Skin of body (tissue), 1 donor: ENCODE measurements at regions not wholly inside any gene's neighbourhood (a gene's known extent, or its start where the extent isn't known, plus 50 kb on each side); places are given as distances from the start of the nearest gene placed in this dataset.

Experiments used
- DNase-seq: peaks from one replicate; lab custom pipeline; 2025; lab: John Stamatoyannopoulos, UW

- DNase-seq: no peak
These were observed 455.5 kb downstream of the CCSER2 start for GRCh38 chr10:84783909-84784308.

GRCh38 chr10:84784749-84785148 is 456.4 kb downstream of the CCSER2 start:
- no peak for DNase-seq

GRCh38 chr10:84789026-84789425 is 460.6 kb downstream of the CCSER2 start:
- DNase-seq: no peak

GRCh38 chr10:84798312-84798711 is 469.9 kb downstream of the CCSER2 start:
- DNase-seq: no peak

GRCh38 chr10:84801156-84801555 is 472.8 kb downstream of the CCSER2 start:
- DNase-seq: no peak

GRCh38 chr10:84801916-84802315 is 473.5 kb downstream of the CCSER2 start:
- no peak for DNase-seq

- no peak for DNase-seq
These were observed 476.8 kb downstream of the CCSER2 start for GRCh38 chr10:84805149-84805548.

GRCh38 chr10:84811113-84811512 is 482.7 kb downstream of the CCSER2 start:
- no peak for DNase-seq

GRCh38 chr10:84818961-84819360 is 490.6 kb downstream of the CCSER2 start:
- no peak for DNase-seq

GRCh38 chr10:84820120-84820519 is 491.7 kb downstream of the CCSER2 start:
- no peak for DNase-seq

- no peak for DNase-seq
These were observed 492.2 kb downstream of the CCSER2 start for GRCh38 chr10:84820596-84820995.

- no peak for DNase-seq
These were observed 494.7 kb downstream of the CCSER2 start for GRCh38 chr10:84822931-84823630.

- no peak for DNase-seq
These were observed 496.1 kb downstream of the CCSER2 start for GRCh38 chr10:84824525-84824924.

- no peak for DNase-seq
These were observed 496.9 kb downstream of the CCSER2 start for GRCh38 chr10:84825330-84825729.

GRCh38 chr10:84826704-84827103 is 498.3 kb downstream of the CCSER2 start:
- DNase-seq: no peak

- no peak for DNase-seq
These were observed 500.7 kb downstream of the CCSER2 start for GRCh38 chr10:84829131-84829530.

GRCh38 chr10:84837041-84837812 is 508.8 kb downstream of the CCSER2 start:
- DNase-seq: no peak

GRCh38 chr10:84837877-84838276 is 509.5 kb downstream of the CCSER2 start:
- no peak for DNase-seq

- no peak for DNase-seq
These were observed 510.5 kb downstream of the CCSER2 start for GRCh38 chr10:84838851-84839250.

- DNase-seq: no peak
These were observed 514.2 kb downstream of the CCSER2 start for GRCh38 chr10:84842593-84842992.

GRCh38 chr10:84844461-84844860 is 516.1 kb downstream of the CCSER2 start:
- DNase-seq: no peak

- DNase-seq: no peak
These were observed 517.4 kb downstream of the CCSER2 start for GRCh38 chr10:84845628-84846261.
